ENCODE measurements at regions not wholly inside any gene's neighbourhood (a gene's known extent, or its start where the extent isn't known, plus 50 kb on each side); places are given as distances from the start of the nearest gene placed in this dataset.

DNA sequence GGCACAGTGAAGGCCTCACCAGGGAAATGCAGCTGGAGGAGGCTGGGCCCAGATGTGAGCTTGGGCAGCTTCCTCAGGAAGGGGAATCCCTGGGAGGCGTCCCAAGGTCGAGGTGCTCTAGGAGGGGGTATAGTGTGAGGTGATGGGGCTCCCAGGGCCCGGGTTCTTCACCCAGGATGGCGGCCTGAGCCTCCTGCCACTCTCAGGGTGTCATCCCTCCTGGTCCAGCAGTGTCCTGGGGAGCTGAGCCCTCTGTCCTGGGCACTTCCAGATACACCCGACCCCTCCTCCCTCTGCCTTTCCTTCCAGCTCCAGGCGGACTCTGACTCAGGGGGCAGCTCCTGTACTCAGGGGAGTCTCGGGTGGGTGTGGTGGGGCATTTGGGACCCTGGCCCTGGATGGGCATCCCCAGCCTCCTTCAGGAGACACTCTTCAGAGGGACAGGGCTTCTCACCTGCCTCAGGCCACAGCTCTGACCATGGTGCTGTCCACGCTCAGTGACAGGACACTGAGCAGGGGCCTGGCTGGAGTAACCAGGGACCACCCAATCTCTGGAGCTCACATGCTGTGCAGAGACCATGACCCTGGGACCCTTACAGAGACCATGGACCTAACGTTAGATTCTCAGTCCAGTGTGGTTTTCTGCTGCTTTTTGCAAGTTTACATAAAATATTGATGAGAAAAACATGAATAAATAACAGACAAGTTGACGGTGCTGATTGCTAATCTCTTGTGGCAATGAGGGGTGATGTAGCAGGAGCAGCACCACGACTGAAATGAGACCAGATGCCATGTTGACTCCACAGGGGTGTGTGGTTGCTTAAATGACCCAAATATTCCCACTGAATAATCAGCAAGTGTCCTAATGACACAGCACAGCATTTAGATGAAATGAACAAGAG is 101.9 kb downstream of the GGTLC2 start:
- TF ChIP-seq, protein P1, sequence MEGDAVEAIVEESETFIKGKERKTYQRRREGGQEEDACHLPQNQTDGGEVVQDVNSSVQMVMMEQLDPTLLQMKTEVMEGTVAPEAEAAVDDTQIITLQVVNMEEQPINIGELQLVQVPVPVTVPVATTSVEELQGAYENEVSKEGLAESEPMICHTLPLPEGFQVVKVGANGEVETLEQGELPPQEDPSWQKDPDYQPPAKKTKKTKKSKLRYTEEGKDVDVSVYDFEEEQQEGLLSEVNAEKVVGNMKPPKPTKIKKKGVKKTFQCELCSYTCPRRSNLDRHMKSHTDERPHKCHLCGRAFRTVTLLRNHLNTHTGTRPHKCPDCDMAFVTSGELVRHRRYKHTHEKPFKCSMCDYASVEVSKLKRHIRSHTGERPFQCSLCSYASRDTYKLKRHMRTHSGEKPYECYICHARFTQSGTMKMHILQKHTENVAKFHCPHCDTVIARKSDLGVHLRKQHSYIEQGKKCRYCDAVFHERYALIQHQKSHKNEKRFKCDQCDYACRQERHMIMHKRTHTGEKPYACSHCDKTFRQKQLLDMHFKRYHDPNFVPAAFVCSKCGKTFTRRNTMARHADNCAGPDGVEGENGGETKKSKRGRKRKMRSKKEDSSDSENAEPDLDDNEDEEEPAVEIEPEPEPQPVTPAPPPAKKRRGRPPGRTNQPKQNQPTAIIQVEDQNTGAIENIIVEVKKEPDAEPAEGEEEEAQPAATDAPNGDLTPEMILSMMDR (IDR thresholded peaks at IDR 0.05), result no peak
- no peak for TF ChIP-seq EZH2 (IDR thresholded peaks at IDR 0.05; ENCODE audit: borderline replicate concordance, insufficient read depth, low read depth, low read length, poor library complexity, severe bottlenecking)
